ENCODE measurements at regions not wholly inside any gene's neighbourhood (a gene's known extent, or its start where the extent isn't known, plus 50 kb on each side); places are given as distances from the start of the nearest gene placed in this dataset.

DNA sequence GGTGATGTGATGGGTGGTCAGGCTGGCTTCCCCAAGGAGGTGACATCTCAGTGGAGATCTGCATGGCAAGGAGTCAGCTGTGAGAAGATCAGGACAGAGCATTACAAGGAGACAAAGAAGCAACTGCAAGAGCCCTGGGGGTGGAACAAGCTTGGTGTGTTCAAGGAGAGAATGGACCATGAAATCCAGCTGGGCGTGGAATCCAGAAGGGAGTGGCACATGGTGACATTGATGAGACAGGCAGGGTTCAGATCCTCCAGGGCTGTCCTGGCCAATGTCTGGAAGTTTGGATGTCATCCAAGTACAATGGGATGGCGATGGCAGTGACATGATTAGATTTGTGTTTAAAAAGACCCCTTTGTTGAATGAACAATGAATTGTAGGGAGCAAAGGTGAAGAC is 175.6 kb downstream of the MACROH2A1 start:
- no peak overlapping the region for H3K9ac ChIP-seq (ENCODE audit: low read depth, low read length)
- H2AFZ ChIP-seq (ENCODE audit: low read depth, low read length), result no peak overlapping the region
- peaks cover 6% of the 10 kb centered on the region for H3K27me3 ChIP-seq (ENCODE audit: insufficient read depth, low read length, poor library complexity)
- H3K4me1 ChIP-seq (ENCODE audit: insufficient read depth, low read length), result no peaks in the 10 kb centered on the region
- no peak overlapping the region for H3K4me3 ChIP-seq (ENCODE audit: low read depth in 1 of 2, low read length in 2 of 2)
- no peak overlapping the region for H3K4me2 ChIP-seq (ENCODE audit: insufficient read depth, low read length)
- H3K79me2 ChIP-seq (ENCODE audit: insufficient read depth, low read length), result no peaks in the 10 kb centered on the region
- no peaks in the 10 kb centered on the region for H3K36me3 ChIP-seq (ENCODE audit: insufficient read depth, low read length)
- no peaks in the 10 kb centered on the region for H3K9me3 ChIP-seq (ENCODE audit: insufficient read depth, low read length, severe bottlenecking)
- ATAC-seq (ENCODE audit: insufficient read depth, low read depth), result no peak
- no peaks in the 10 kb centered on the region for H4K20me1 ChIP-seq (ENCODE audit: insufficient read depth, low read length)
- no peak overlapping the region for H3K27ac ChIP-seq (ENCODE audit: low read length)
- TF ChIP-seq EZH2 (IDR thresholded peaks at IDR 0.05; ENCODE audit: borderline replicate concordance, low read depth, low read length, severe bottlenecking), result no peak
- TF ChIP-seq, protein P1, sequence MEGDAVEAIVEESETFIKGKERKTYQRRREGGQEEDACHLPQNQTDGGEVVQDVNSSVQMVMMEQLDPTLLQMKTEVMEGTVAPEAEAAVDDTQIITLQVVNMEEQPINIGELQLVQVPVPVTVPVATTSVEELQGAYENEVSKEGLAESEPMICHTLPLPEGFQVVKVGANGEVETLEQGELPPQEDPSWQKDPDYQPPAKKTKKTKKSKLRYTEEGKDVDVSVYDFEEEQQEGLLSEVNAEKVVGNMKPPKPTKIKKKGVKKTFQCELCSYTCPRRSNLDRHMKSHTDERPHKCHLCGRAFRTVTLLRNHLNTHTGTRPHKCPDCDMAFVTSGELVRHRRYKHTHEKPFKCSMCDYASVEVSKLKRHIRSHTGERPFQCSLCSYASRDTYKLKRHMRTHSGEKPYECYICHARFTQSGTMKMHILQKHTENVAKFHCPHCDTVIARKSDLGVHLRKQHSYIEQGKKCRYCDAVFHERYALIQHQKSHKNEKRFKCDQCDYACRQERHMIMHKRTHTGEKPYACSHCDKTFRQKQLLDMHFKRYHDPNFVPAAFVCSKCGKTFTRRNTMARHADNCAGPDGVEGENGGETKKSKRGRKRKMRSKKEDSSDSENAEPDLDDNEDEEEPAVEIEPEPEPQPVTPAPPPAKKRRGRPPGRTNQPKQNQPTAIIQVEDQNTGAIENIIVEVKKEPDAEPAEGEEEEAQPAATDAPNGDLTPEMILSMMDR (IDR thresholded peaks at IDR 0.05; ENCODE audit: borderline replicate concordance, extremely low read depth, low read length, poor library complexity, severe bottlenecking), result no peak
- DNase-seq, result no peak

DNA sequence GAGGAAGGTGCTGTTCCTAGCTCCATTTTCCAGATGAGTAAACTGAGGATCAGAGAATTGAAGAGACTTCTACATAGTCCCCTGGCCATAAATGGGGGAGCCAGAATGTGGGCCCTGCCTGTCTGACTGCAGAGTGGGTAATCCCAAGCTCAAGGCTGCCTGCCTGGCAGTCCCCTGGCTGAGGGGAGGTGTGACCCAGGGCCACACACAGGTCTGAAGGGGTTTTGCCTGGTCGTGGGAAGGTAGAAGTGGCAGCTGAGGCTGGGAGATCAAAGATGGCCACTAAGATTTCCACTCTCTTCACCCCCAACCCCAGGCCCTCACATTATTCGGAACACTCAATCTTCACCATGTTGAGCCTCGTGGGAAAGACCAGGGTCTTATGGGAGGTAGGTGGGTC is 176.3 kb downstream of the MACROH2A1 start:
- H3K27ac ChIP-seq (ENCODE audit: low read length), result no peak overlapping the region
- no peak overlapping the region for H3K4me3 ChIP-seq (ENCODE audit: low read depth in 1 of 2, low read length in 2 of 2)
- H4K20me1 ChIP-seq (ENCODE audit: insufficient read depth, low read length), result no peaks in the 10 kb centered on the region
- no peaks in the 10 kb centered on the region for H3K79me2 ChIP-seq (ENCODE audit: insufficient read depth, low read length)
- H2AFZ ChIP-seq (ENCODE audit: low read depth, low read length), result no peak overlapping the region
- H3K36me3 ChIP-seq (ENCODE audit: insufficient read depth, low read length), result no peaks in the 10 kb centered on the region
- H3K4me1 ChIP-seq (ENCODE audit: insufficient read depth, low read length), result no peaks in the 10 kb centered on the region
- no peak overlapping the region for H3K9ac ChIP-seq (ENCODE audit: low read depth, low read length)
- H3K9me3 ChIP-seq (ENCODE audit: insufficient read depth, low read length, severe bottlenecking), result no peaks in the 10 kb centered on the region
- ATAC-seq (ENCODE audit: insufficient read depth, low read depth) (no peak), DNase-seq (no peak)
- TF ChIP-seq, protein P1 (IDR thresholded peaks at IDR 0.05; ENCODE audit: borderline replicate concordance, extremely low read depth, low read length, poor library complexity, severe bottlenecking), result no peak
- TF ChIP-seq EZH2 (IDR thresholded peaks at IDR 0.05; ENCODE audit: borderline replicate concordance, low read depth, low read length, severe bottlenecking), result no peak
- peaks cover 6% of the 10 kb centered on the region for H3K27me3 ChIP-seq (ENCODE audit: insufficient read depth, low read length, poor library complexity)
- H3K4me2 ChIP-seq (ENCODE audit: insufficient read depth, low read length), result no peak overlapping the region

DNA sequence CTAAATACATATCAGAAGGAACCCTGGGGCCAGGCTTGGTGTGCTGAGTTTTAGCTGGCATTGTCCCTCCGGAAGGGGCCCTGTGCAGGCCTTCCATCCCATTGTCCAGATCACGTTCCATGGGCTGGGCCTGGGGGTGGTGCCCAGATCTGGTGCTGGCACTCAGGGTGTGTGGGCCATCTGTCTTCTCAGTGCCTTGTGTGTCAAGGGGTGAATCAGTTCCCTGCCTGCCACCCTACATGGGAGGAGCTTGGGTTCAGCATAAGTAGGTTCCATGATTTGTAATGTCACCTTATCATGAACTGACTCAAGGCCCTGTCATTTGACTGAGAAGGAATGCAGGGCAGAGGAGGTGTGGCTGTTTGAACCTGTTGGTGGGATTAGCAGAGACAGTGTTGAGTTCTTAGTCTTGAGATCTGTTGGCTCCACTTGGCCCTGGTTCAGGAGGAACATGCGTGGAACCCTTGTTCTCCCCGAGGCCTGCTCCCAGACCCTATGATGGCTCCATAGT is 176.8 kb downstream of the MACROH2A1 start:
- Histone ChIP-seq H3K9me3 (ENCODE audit: insufficient read depth, low read length, severe bottlenecking) (no peaks in the 10 kb centered on the region), H2AFZ (ENCODE audit: low read depth, low read length) (no peak overlapping the region), H3K4me3 (ENCODE audit: low read depth in 1 of 2, low read length in 2 of 2) (no peak overlapping the region), H3K27ac (ENCODE audit: low read length) (no peak overlapping the region), H3K79me2 (ENCODE audit: insufficient read depth, low read length) (no peaks in the 10 kb centered on the region), H3K9ac (ENCODE audit: low read depth, low read length) (no peak overlapping the region), H3K36me3 (ENCODE audit: insufficient read depth, low read length) (no peaks in the 10 kb centered on the region), H3K4me1 (ENCODE audit: insufficient read depth, low read length) (no peaks in the 10 kb centered on the region), H3K4me2 (ENCODE audit: insufficient read depth, low read length) (no peak overlapping the region), H3K27me3 (ENCODE audit: insufficient read depth, low read length, poor library complexity) (peaks cover under 1% of the 10 kb centered on the region), H4K20me1 (ENCODE audit: insufficient read depth, low read length) (no peaks in the 10 kb centered on the region)
- DNase-seq, result no peak
- TF ChIP-seq, protein P1 (IDR thresholded peaks at IDR 0.05; ENCODE audit: borderline replicate concordance, extremely low read depth, low read length, poor library complexity, severe bottlenecking), result no peak
- TF ChIP-seq EZH2 (IDR thresholded peaks at IDR 0.05; ENCODE audit: borderline replicate concordance, low read depth, low read length, severe bottlenecking), result no peak
- ATAC-seq (ENCODE audit: insufficient read depth, low read depth), result no peak

DNA sequence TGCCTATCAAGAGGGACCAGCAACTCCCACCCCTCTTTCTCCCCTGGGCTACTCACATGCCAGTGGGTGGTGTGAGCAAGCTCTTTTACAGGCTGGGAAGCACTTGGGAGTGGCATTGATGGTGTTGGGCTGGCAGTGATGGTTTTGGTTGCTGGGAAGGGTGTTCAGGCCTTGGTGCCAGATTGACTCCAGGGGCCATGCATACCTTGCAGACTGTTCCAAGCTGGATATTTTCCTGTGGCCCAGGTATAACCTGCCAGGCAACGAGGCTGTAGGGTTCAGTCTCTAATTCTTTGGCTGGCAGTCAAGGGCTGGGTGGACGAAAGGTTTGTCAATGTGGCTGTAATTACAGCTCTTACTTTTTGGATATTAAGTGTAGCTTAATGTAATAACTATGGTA is 177.3 kb downstream of the MACROH2A1 start:
- Histone ChIP-seq H3K36me3 (ENCODE audit: insufficient read depth, low read length) (no peaks in the 10 kb centered on the region), H4K20me1 (ENCODE audit: insufficient read depth, low read length) (no peaks in the 10 kb centered on the region), H3K79me2 (ENCODE audit: insufficient read depth, low read length) (no peaks in the 10 kb centered on the region), H3K9me3 (ENCODE audit: insufficient read depth, low read length, severe bottlenecking) (no peaks in the 10 kb centered on the region), H3K27ac (ENCODE audit: low read length) (no peak overlapping the region), H3K9ac (ENCODE audit: low read depth, low read length) (no peak overlapping the region), H3K4me3 (ENCODE audit: low read depth in 1 of 2, low read length in 2 of 2) (no peak overlapping the region), H3K4me1 (ENCODE audit: insufficient read depth, low read length) (no peaks in the 10 kb centered on the region), H3K4me2 (ENCODE audit: insufficient read depth, low read length) (no peak overlapping the region), H3K27me3 (ENCODE audit: insufficient read depth, low read length, poor library complexity) (no peaks in the 10 kb centered on the region), H2AFZ (ENCODE audit: low read depth, low read length) (no peak overlapping the region)
- ATAC-seq (ENCODE audit: insufficient read depth, low read depth), result no peak
- no peak for DNase-seq
- no peak for TF ChIP-seq EZH2 (IDR thresholded peaks at IDR 0.05; ENCODE audit: borderline replicate concordance, low read depth, low read length, severe bottlenecking)
- TF ChIP-seq, protein P1 (IDR thresholded peaks at IDR 0.05; ENCODE audit: borderline replicate concordance, extremely low read depth, low read length, poor library complexity, severe bottlenecking), result no peak
